B cell (primary cell): ENCODE measurements at regions not wholly inside any gene's neighbourhood (a gene's known extent, or its start where the extent isn't known, plus 50 kb on each side); places are given as distances from the start of the nearest gene placed in this dataset.

Experiments used
- ATAC-seq: fragments of 200-7000 bp; cut with Tn5 transposase; one replicate; pipeline ENCODE4 v1.10.0; 2021; ENCODE audit warnings: low read depth, mild to moderate bottlenecking, moderate number of reproducible peaks, moderate library complexity
- CTCF ChIA-PET: fragments of 350-600 bp; sonication (Branson Sonifier 250); formaldehyde crosslinking; loops from one replicate; lab custom pipeline; 2021; ENCODE audit warnings: antibody characterized with exemption, inconsistent platforms; lab: Charles Lee
- POLR2A ChIA-PET: fragments of 350-600 bp; sonication (Branson Sonifier 250); formaldehyde crosslinking; loops from one replicate; lab custom pipeline; 2021; ENCODE audit warnings: antibody characterized with exemption; lab: Charles Lee
- DNase-seq: peaks from one replicate; pipeline ENCODE4 v3.0.0; 2013
- H2AFZ ChIP-seq: 2 replicates; pipeline ENCODE4 v1.6.1; 2012; ENCODE audit warnings: mild to moderate bottlenecking, low read depth, low read length; ENCODE audit not compliant: insufficient read depth, poor library complexity, severe bottlenecking
- H3K27ac ChIP-seq, 2 donors: 1 replicate in 1 of 2; 2 replicates in 1 of 2; pipeline ENCODE4 v1.5.1; 2012 to 2013; ENCODE audit warnings: low read length in 2 of 2, mild to moderate bottlenecking in 2 of 2, moderate library complexity in 1 of 2
- H3K27me3 ChIP-seq, 4 experiments: fragments of 200-600 bp in 1 of 4; sonication (generic) in 1 of 4; replicated peaks in 1 of 4; 1 replicate in 2 of 4; 2 replicates in 2 of 4; pipeline versions ENCODE4 v1.6.1 to v1.7.0; 2013 to 2016; ENCODE audit warnings: low read length in 3 of 4, mild to moderate bottlenecking in 2 of 4, mixed read lengths in 1 of 4, moderate library complexity in 1 of 4; ENCODE audit not compliant: insufficient read depth in 4 of 4, control insufficient read depth in 3 of 4; ENCODE audit errors: control extremely low read depth in 1 of 4
- H3K36me3 ChIP-seq, 2 experiments: replicated peaks in 1 of 2; 1 replicate in 1 of 2; 2 replicates in 1 of 2; pipeline versions ENCODE4 v1.6.1 to v1.7.1; 2013; ENCODE audit warnings: low read length in 1 of 2; ENCODE audit not compliant: insufficient read depth in 2 of 2, control insufficient read depth in 1 of 2; ENCODE audit errors: control extremely low read depth in 1 of 2, extremely low read depth in 1 of 2
- H3K4me1 ChIP-seq, 2 donors: fragments of 200-600 bp in 1 of 2; sonication (generic) in 1 of 2; 1 replicate in 1 of 2; 2 replicates in 1 of 2; pipeline versions ENCODE4 v1.5.1 to v1.6.1; 2013 to 2017; ENCODE audit warnings: low read length in 2 of 2; ENCODE audit not compliant: control insufficient read depth in 2 of 2, insufficient read depth in 2 of 2
- H3K4me2 ChIP-seq: replicated peaks from 2 replicates; pipeline ENCODE3; 2012; ENCODE audit warnings: mild to moderate bottlenecking, low read depth, low read length; ENCODE audit not compliant: poor library complexity, severe bottlenecking
- H3K4me3 ChIP-seq, 5 experiments: fragments of 200-600 bp in 1 of 5; sonication (generic) in 1 of 5; 1 replicate in 3 of 5; 2 replicates in 2 of 5; pipeline versions ENCODE4 v1.5.1 to v1.7.0; 2011 to 2016; ENCODE audit warnings: low read length in 4 of 5, mild to moderate bottlenecking in 4 of 5, low read depth in 2 of 5, control low read depth in 1 of 5, moderate library complexity in 1 of 5; ENCODE audit not compliant: insufficient read depth in 1 of 5; ENCODE audit errors: control extremely low read depth in 1 of 5, extremely low read depth in 1 of 5
- H3K79me2 ChIP-seq: fragments of 200-600 bp; sonication (generic); one replicate; pipeline ENCODE4 v1.6.0; 2016; ENCODE audit warnings: low read length; ENCODE audit not compliant: control insufficient read depth, insufficient read depth
- H3K9ac ChIP-seq: fragments of 200-600 bp; sonication (generic); 2 replicates; pipeline ENCODE4 v1.6.1; 2017; ENCODE audit warnings: mild to moderate bottlenecking, low read length, moderate library complexity
- H3K9me3 ChIP-seq, 3 donors: one replicate each; pipeline versions ENCODE4 v1.6.1 to v1.7.1; 2013; ENCODE audit warnings: low read length in 2 of 3; ENCODE audit not compliant: control insufficient read depth in 2 of 3, insufficient read depth in 1 of 3; ENCODE audit errors: control extremely low read depth in 1 of 3
- H4K20me1 ChIP-seq: 2 replicates; pipeline ENCODE4 v1.6.0; 2012; ENCODE audit warnings: mild to moderate bottlenecking, low read length; ENCODE audit not compliant: insufficient read depth, control insufficient read depth, poor library complexity, severe bottlenecking
- H3K27ac Mint-ChIP-seq: one replicate; pipeline ENCODE4 v1.8.0; 2021; ENCODE audit warnings: mixed read lengths
- H3K27me3 Mint-ChIP-seq: one replicate; pipeline ENCODE4 v1.8.0; 2021; ENCODE audit warnings: mixed read lengths
- H3K4me1 Mint-ChIP-seq: one replicate; pipeline ENCODE4 v1.8.0; 2021; ENCODE audit warnings: mixed read lengths
- H3K4me3 Mint-ChIP-seq: one replicate; pipeline ENCODE4 v1.8.0; 2021; ENCODE audit warnings: mixed read lengths
- H3K9me3 Mint-ChIP-seq: one replicate; pipeline ENCODE4 v1.8.0; 2022; ENCODE audit warnings: mixed read lengths; ENCODE audit not compliant: insufficient read depth
- CTCF ChIP-seq: fragments of 200-600 bp; IDR thresholded peaks from one replicate; pipeline ENCODE4 v1.8.0; 2022; ENCODE audit warnings: antibody characterized with exemption, mild to moderate bottlenecking
- EZH2 ChIP-seq: IDR thresholded peaks from 2 replicates; pipeline ENCODE4 v1.6.1; 2012; ENCODE audit warnings: borderline replicate concordance, low read depth, mild to moderate bottlenecking, moderate library complexity, low read length; ENCODE audit not compliant: insufficient read depth, poor library complexity, severe bottlenecking
- WGBS: methylation state at CpG from one replicate; pipeline ENCODE4 v1.1.5; 2013; ENCODE audit warnings: missing lambda C conversion rate; ENCODE audit not compliant: insufficient coverage; 5-methylcytosine and 5-hydroxymethylcytosine counted together
- intact Hi-C: fragments of 100-400 bp; cut with micrococcal nuclease; formaldehyde crosslinking; loops from one replicate; pipeline ENCODE4 v1.10.0; 2022

- ChIA-PET POLR2A (no interaction called here), CTCF (interaction anchor here (1.1 to 2.8 kb wide), 3 partner anchors 10 to 32 kb away, joined by 3 to 26 read pairs (median 3); no protein-coding TSS in a partner anchor)
- Histone ChIP-seq H3K9me3 (peaks cover 16 to 25% (median 20%) of the 10 kb centered on the region in 3 donors), H3K4me1 (peaks cover 20 to 21% of the 10 kb centered on the region in 2 donors), H3K4me2 (no peak overlapping the region), H3K4me3 (peak overlapping the region in 1 of 5 experiments; percentile 36), H2AFZ (no peak overlapping the region), H3K79me2 (no peaks in the 10 kb centered on the region), H3K27me3 (peaks cover 6 to 62% (median 46%) of the 10 kb centered on the region in 4 experiments), H3K27ac (no peak overlapping the region), H4K20me1 (no peaks in the 10 kb centered on the region), H3K36me3 (no peaks in the 10 kb centered on the region), H3K9ac (no peak overlapping the region)
- intact Hi-C loops, result loop anchor here (2.0 kb wide), 1 partner anchor 32 kb away; no protein-coding TSS in a partner anchor
- Mint-ChIP-seq H3K4me3 (no peak overlapping the region), H3K9me3 (peaks cover 10% of the 10 kb centered on the region), H3K27ac (no peak overlapping the region), H3K27me3 (peaks cover 64% of the 10 kb centered on the region), H3K4me1 (peaks cover 14% of the 10 kb centered on the region)
- ATAC-seq (no peak), DNase-seq (no peak)
- TF ChIP-seq EZH2 (no peak), CTCF (no peak)
- WGBS, result no CpG with 5 or more reads among the region's 4 CpGs
Measured at GRCh38 chr5:88658886-88659285, 224.1 kb downstream of the MEF2C start.

GRCh38 chr5:88657906-88658775 is 224.8 kb downstream of the MEF2C start:
- H3K4me1 ChIP-seq, result peaks cover 20 to 21% of the 10 kb centered on the region in 2 donors
- ATAC-seq (no peak), DNase-seq (no peak)
- H3K9ac ChIP-seq, result no peak overlapping the region
- H3K9me3 ChIP-seq, result peaks cover 12 to 23% (median 20%) of the 10 kb centered on the region in 3 donors
- no peak overlapping the region for H3K4me3 ChIP-seq
- Mint-ChIP-seq H3K27ac (no peak overlapping the region), H3K4me3 (no peak overlapping the region), H3K27me3 (peaks cover 64% of the 10 kb centered on the region), H3K9me3 (peaks cover 8% of the 10 kb centered on the region), H3K4me1 (peaks cover 14% of the 10 kb centered on the region)
- peaks cover 5 to 56% (median 40%) of the 10 kb centered on the region in 4 experiments for H3K27me3 ChIP-seq
- H4K20me1 ChIP-seq, result no peaks in the 10 kb centered on the region
- CTCF ChIA-PET, result interaction anchor here (1.1 to 1.3 kb wide), 2 partner anchors 33 to 35 kb away, joined by 3 to 12 read pairs; no protein-coding TSS in a partner anchor
- POLR2A ChIA-PET, result no interaction called here
- intact Hi-C loops, result loop anchor here (2.0 kb wide), 1 partner anchor 33 kb away; no protein-coding TSS in a partner anchor
- no peaks in the 10 kb centered on the region for H3K79me2 ChIP-seq
- no peaks in the 10 kb centered on the region for H3K36me3 ChIP-seq
- H3K4me2 ChIP-seq, result no peak overlapping the region
- WGBS, result 80% methylated on average over 1 of the region's 5 CpGs
- no peak overlapping the region for H3K27ac ChIP-seq
- TF ChIP-seq CTCF (no peak), EZH2 (no peak)
- H2AFZ ChIP-seq, result no peak overlapping the region
